ENCODE measurements at regions not wholly inside any gene's neighbourhood (a gene's known extent, or its start where the extent isn't known, plus 50 kb on each side); places are given as distances from the start of the nearest gene placed in this dataset.

DNA sequence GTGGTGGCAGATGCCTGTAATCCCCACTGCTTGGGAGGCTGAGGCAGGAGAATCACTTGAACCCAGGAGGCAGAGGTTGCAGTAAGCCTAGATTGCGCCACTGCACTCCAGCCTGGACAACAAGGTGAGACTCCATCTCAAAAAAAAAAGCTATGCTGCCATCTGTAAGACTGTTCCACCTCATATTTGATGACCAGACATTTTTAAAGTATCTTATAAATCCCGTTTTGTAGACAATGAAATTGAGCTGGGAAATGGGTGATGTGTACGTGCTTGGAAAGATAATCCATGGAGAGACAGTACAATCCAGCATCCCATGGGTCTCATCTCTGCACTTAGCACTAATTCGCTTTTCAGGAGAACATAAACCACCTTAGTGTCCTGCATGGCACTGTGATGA lies 126.5 kb upstream of the ATP5MC3 start:
- POLR2A ChIA-PET (ENCODE audit: low non-redundant PET), result no interaction called here

GRCh38 chr2:175304541-175304940 lies 123.0 kb upstream of the ATP5MC3 start:
- TF ChIP-seq EZH2 (IDR thresholded peaks at IDR 0.05; ENCODE audit: borderline replicate concordance, low read depth, low read length, poor library complexity, severe bottlenecking), result no peak
- TF ChIP-seq, protein P1, sequence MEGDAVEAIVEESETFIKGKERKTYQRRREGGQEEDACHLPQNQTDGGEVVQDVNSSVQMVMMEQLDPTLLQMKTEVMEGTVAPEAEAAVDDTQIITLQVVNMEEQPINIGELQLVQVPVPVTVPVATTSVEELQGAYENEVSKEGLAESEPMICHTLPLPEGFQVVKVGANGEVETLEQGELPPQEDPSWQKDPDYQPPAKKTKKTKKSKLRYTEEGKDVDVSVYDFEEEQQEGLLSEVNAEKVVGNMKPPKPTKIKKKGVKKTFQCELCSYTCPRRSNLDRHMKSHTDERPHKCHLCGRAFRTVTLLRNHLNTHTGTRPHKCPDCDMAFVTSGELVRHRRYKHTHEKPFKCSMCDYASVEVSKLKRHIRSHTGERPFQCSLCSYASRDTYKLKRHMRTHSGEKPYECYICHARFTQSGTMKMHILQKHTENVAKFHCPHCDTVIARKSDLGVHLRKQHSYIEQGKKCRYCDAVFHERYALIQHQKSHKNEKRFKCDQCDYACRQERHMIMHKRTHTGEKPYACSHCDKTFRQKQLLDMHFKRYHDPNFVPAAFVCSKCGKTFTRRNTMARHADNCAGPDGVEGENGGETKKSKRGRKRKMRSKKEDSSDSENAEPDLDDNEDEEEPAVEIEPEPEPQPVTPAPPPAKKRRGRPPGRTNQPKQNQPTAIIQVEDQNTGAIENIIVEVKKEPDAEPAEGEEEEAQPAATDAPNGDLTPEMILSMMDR (conservative IDR thresholded peaks at IDR 0.05; ENCODE audit: low read depth, low read length), result no peak
- H3K27me3 ChIP-seq (replicated peaks; ENCODE audit: insufficient read depth, low read depth, low read length, poor library complexity), result peaks cover 4% of the 10 kb centered on the region
- H3K4me3 ChIP-seq (ENCODE audit: low read depth, low read length, poor library complexity, severe bottlenecking), result no peak overlapping the region
- intact Hi-C loops (cut with micrococcal nuclease; ENCODE audit: unreplicated experiment), result no loop called here
- BruUV-seq (replicated peaks), result no TSS peak
- CTCF ChIA-PET, result no interaction called here
- no peaks in the 10 kb centered on the region for H3K36me3 ChIP-seq (ENCODE audit: insufficient read depth, low read length, poor library complexity, severe bottlenecking)
- no peaks in the 10 kb centered on the region for H3K9me3 ChIP-seq (ENCODE audit: low read depth, low read length, poor library complexity, severe bottlenecking)
- no peak for DNase-seq (ENCODE audit: low spot score)
- POLR2A ChIA-PET (ENCODE audit: low non-redundant PET), result no interaction called here
- no peak overlapping the region for H3K27ac ChIP-seq (ENCODE audit: low read depth, low read length, poor library complexity, severe bottlenecking)
- peaks cover 6% of the 10 kb centered on the region for H3K4me1 ChIP-seq (ENCODE audit: insufficient read depth, low read length, poor library complexity, severe bottlenecking)

More for the DNA sequence above, 126.5 kb upstream of the ATP5MC3 start:
- H3K4me3 ChIP-seq (ENCODE audit: low read depth, low read length, poor library complexity, severe bottlenecking), result no peak overlapping the region
- no peaks in the 10 kb centered on the region for H3K27me3 ChIP-seq (replicated peaks; ENCODE audit: insufficient read depth, low read depth, low read length, poor library complexity)
- no peak for TF ChIP-seq EZH2 (IDR thresholded peaks at IDR 0.05; ENCODE audit: borderline replicate concordance, low read depth, low read length, poor library complexity, severe bottlenecking)
- TF ChIP-seq, protein P1 (conservative IDR thresholded peaks at IDR 0.05; ENCODE audit: low read depth, low read length), result no peak
- intact Hi-C loops (cut with micrococcal nuclease; ENCODE audit: unreplicated experiment), result no loop called here
- H3K36me3 ChIP-seq (ENCODE audit: insufficient read depth, low read length, poor library complexity, severe bottlenecking), result no peaks in the 10 kb centered on the region
- CTCF ChIA-PET, result no interaction called here
- H3K9me3 ChIP-seq (ENCODE audit: low read depth, low read length, poor library complexity, severe bottlenecking), result no peaks in the 10 kb centered on the region
- H3K27ac ChIP-seq (ENCODE audit: low read depth, low read length, poor library complexity, severe bottlenecking), result no peak overlapping the region
- no peak for DNase-seq (ENCODE audit: low spot score)
- H3K4me1 ChIP-seq (ENCODE audit: insufficient read depth, low read length, poor library complexity, severe bottlenecking), result peaks cover 8% of the 10 kb centered on the region
- BruUV-seq (replicated peaks), result no TSS peak

- no peaks in the 10 kb centered on the region for H3K4me1 ChIP-seq (ENCODE audit: insufficient read depth, low read length, poor library complexity, severe bottlenecking)
- H3K9me3 ChIP-seq (ENCODE audit: low read depth, low read length, poor library complexity, severe bottlenecking), result no peaks in the 10 kb centered on the region
- TF ChIP-seq, protein P1 (conservative IDR thresholded peaks at IDR 0.05; ENCODE audit: low read depth, low read length), result no peak
- no peak for TF ChIP-seq EZH2 (IDR thresholded peaks at IDR 0.05; ENCODE audit: borderline replicate concordance, low read depth, low read length, poor library complexity, severe bottlenecking)
- DNase-seq (ENCODE audit: low spot score), result no peak
- no peak overlapping the region for H3K4me3 ChIP-seq (ENCODE audit: low read depth, low read length, poor library complexity, severe bottlenecking)
- ChIA-PET CTCF (no interaction called here), POLR2A (ENCODE audit: low non-redundant PET) (no interaction called here)
- intact Hi-C loops (cut with micrococcal nuclease; ENCODE audit: unreplicated experiment), result no loop called here
- H3K36me3 ChIP-seq (ENCODE audit: insufficient read depth, low read length, poor library complexity, severe bottlenecking), result no peaks in the 10 kb centered on the region
- peaks cover 21% of the 10 kb centered on the region for H3K27me3 ChIP-seq (replicated peaks; ENCODE audit: insufficient read depth, low read depth, low read length, poor library complexity)
- H3K27ac ChIP-seq (ENCODE audit: low read depth, low read length, poor library complexity, severe bottlenecking), result no peak overlapping the region
- BruUV-seq (replicated peaks), result no TSS peak
These were observed 112.3 kb upstream of the ATP5MC3 start for GRCh38 chr2:175293776-175294175.

Data from A673 (cell line).